ENCODE measurements at regions not wholly inside any gene's neighbourhood (a gene's known extent, or its start where the extent isn't known, plus 50 kb on each side); places are given as distances from the start of the nearest gene placed in this dataset.

GRCh38 chr20:48425321-48425720 is 402.5 kb downstream of the PREX1 start:
- no peak overlapping the region for H3K4me3 ChIP-seq (ENCODE audit: insufficient read depth in 1 of 2, low read depth in 1 of 2, low read length in 2 of 2)
- no peak for DNase-seq
- 79% methylated on average over 5 of the region's 5 CpGs for WGBS

DNA sequence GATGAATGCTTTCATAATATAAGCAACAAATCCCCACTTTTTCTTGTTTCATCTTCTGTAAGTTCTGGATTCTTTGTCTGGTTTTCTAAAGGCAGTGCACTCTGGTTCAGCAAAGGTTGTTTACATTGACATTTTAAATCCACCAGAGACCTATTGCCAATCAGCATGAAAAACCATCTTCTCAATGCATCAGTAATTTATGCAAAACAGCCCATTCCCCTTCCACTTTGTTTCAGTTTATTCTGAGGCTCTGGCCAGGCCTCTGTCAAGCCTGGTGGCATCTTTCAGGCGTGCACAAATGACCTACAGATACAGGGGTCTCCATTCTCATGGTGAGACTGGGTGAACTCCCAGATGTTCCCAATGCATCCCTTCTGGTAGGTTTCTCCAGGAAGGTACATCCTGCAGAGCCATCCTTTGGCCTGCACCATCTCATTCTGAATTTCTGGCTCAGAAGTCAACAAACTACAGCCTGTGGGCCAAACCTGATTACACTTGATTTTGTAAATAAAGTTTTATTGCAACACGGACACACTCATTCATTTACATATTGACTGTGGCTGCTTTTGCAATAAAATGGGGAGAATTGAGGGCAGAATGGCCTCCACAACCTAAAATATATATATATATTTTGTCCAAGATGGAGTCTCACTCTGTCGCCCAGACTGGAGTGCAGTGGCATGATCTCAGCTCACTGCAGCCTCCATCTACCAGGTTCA is 405.4 kb downstream of the PREX1 start:
- H2AFZ ChIP-seq (ENCODE audit: low read depth, low read length): no peak overlapping the region
- H3K27me3 ChIP-seq (ENCODE audit: control insufficient read depth in 1 of 2, insufficient read depth in 1 of 2, low read length in 2 of 2): peaks cover 26 to 46% of the 10 kb centered on the region in 2 experiments
- no peak overlapping the region for H4K91ac ChIP-seq (ENCODE audit: low read length)
- H3K18ac ChIP-seq (ENCODE audit: low read depth in 1 of 2, low read length in 2 of 2): no peak overlapping the region
- no peak overlapping the region for H3K23ac ChIP-seq (ENCODE audit: low read length in 2 of 2)
- WGBS: 85% methylated on average over 2 of the region's 3 CpGs
- H3K79me1 ChIP-seq (replicated peaks; ENCODE audit: low read length, poor library complexity, severe bottlenecking): no peaks in the 10 kb centered on the region
- H3K9me3 ChIP-seq (ENCODE audit: control insufficient read depth, low read length): no peaks in the 10 kb centered on the region
- H2BK15ac ChIP-seq (ENCODE audit: low read depth, poor library complexity, severe bottlenecking): no peak overlapping the region
- no peak overlapping the region for H3K4me2 ChIP-seq (ENCODE audit: low read length, poor library complexity, severe bottlenecking)
- H3K14ac ChIP-seq (ENCODE audit: low read length in 2 of 2): no peak overlapping the region
- H2BK5ac ChIP-seq (ENCODE audit: low read depth, low read length, poor library complexity, severe bottlenecking): no peak overlapping the region
- no peak overlapping the region for H2AK5ac ChIP-seq (ENCODE audit: low read length, severe bottlenecking)
- H3K36me3 ChIP-seq (ENCODE audit: control insufficient read depth in 1 of 2, insufficient read depth in 2 of 2, low read depth in 1 of 2, low read length in 2 of 2): no peaks in the 10 kb centered on the region
- H3K27ac ChIP-seq (ENCODE audit: low read length, poor library complexity, severe bottlenecking): no peak overlapping the region
- no peak overlapping the region for H4K8ac ChIP-seq (ENCODE audit: low read length)
- H3K9ac ChIP-seq (ENCODE audit: low read length): no peak overlapping the region
- no peaks in the 10 kb centered on the region for H3K4me1 ChIP-seq (ENCODE audit: control insufficient read depth, insufficient read depth, low read depth, low read length)
- no peak overlapping the region for H3K4ac ChIP-seq (ENCODE audit: low read depth in 1 of 2, low read length in 2 of 2)
- H2BK12ac ChIP-seq (ENCODE audit: low read length in 2 of 2): no peak overlapping the region
- DNase-seq: no peak
- no peak overlapping the region for H3K4me3 ChIP-seq (ENCODE audit: insufficient read depth in 1 of 2, low read depth in 1 of 2, low read length in 2 of 2)
- no peak overlapping the region for H2BK120ac ChIP-seq (ENCODE audit: low read depth, low read length)

More at GRCh38 chr20:48425321-48425720, 402.5 kb downstream of the PREX1 start:
- Histone ChIP-seq H3K14ac (ENCODE audit: low read length in 2 of 2) (no peak overlapping the region), H3K4me2 (ENCODE audit: low read length, poor library complexity, severe bottlenecking) (no peak overlapping the region), H2BK12ac (ENCODE audit: low read length in 2 of 2) (no peak overlapping the region), H2AFZ (ENCODE audit: low read depth, low read length) (no peak overlapping the region), H2BK120ac (ENCODE audit: low read depth, low read length) (no peak overlapping the region), H3K27ac (ENCODE audit: low read length, poor library complexity, severe bottlenecking) (no peak overlapping the region), H3K36me3 (ENCODE audit: control insufficient read depth in 1 of 2, insufficient read depth in 2 of 2, low read depth in 1 of 2, low read length in 2 of 2) (no peaks in the 10 kb centered on the region), H2AK5ac (ENCODE audit: low read length, severe bottlenecking) (no peak overlapping the region), H3K23ac (ENCODE audit: low read length in 2 of 2) (no peak overlapping the region), H2BK15ac (ENCODE audit: low read depth, poor library complexity, severe bottlenecking) (no peak overlapping the region), H2BK5ac (ENCODE audit: low read depth, low read length, poor library complexity, severe bottlenecking) (no peak overlapping the region), H3K79me1 (replicated peaks; ENCODE audit: low read length, poor library complexity, severe bottlenecking) (no peaks in the 10 kb centered on the region), H4K91ac (ENCODE audit: low read length) (no peak overlapping the region), H3K9ac (ENCODE audit: low read length) (no peak overlapping the region), H3K27me3 (ENCODE audit: control insufficient read depth in 1 of 2, insufficient read depth in 1 of 2, low read length in 2 of 2) (peaks cover 23 to 63% of the 10 kb centered on the region in 2 experiments), H3K4me1 (ENCODE audit: control insufficient read depth, insufficient read depth, low read depth, low read length) (no peaks in the 10 kb centered on the region), H3K18ac (ENCODE audit: low read depth in 1 of 2, low read length in 2 of 2) (no peak overlapping the region), H4K8ac (ENCODE audit: low read length) (no peak overlapping the region), H3K9me3 (ENCODE audit: control insufficient read depth, low read length) (no peaks in the 10 kb centered on the region), H3K4ac (ENCODE audit: low read depth in 1 of 2, low read length in 2 of 2) (no peak overlapping the region)

GRCh38 chr20:48421547-48421946 is 406.3 kb downstream of the PREX1 start:
- Histone ChIP-seq H2BK5ac (ENCODE audit: low read depth, low read length, poor library complexity, severe bottlenecking) (no peak overlapping the region), H4K91ac (ENCODE audit: low read length) (no peak overlapping the region), H3K4me3 (ENCODE audit: insufficient read depth in 1 of 2, low read depth in 1 of 2, low read length in 2 of 2) (no peak overlapping the region), H3K27ac (ENCODE audit: low read length, poor library complexity, severe bottlenecking) (no peak overlapping the region), H2AK5ac (ENCODE audit: low read length, severe bottlenecking) (no peak overlapping the region), H3K18ac (ENCODE audit: low read depth in 1 of 2, low read length in 2 of 2) (no peak overlapping the region), H3K14ac (ENCODE audit: low read length in 2 of 2) (no peak overlapping the region), H2BK12ac (ENCODE audit: low read length in 2 of 2) (no peak overlapping the region), H3K9me3 (ENCODE audit: control insufficient read depth, low read length) (no peaks in the 10 kb centered on the region), H3K9ac (ENCODE audit: low read length) (no peak overlapping the region), H3K4me2 (ENCODE audit: low read length, poor library complexity, severe bottlenecking) (no peak overlapping the region), H2BK15ac (ENCODE audit: low read depth, poor library complexity, severe bottlenecking) (no peak overlapping the region), H3K4ac (ENCODE audit: low read depth in 1 of 2, low read length in 2 of 2) (no peak overlapping the region), H3K23ac (ENCODE audit: low read length in 2 of 2) (no peak overlapping the region), H3K36me3 (ENCODE audit: control insufficient read depth in 1 of 2, insufficient read depth in 2 of 2, low read depth in 1 of 2, low read length in 2 of 2) (no peaks in the 10 kb centered on the region), H2AFZ (ENCODE audit: low read depth, low read length) (no peak overlapping the region), H4K8ac (ENCODE audit: low read length) (no peak overlapping the region), H3K79me1 (replicated peaks; ENCODE audit: low read length, poor library complexity, severe bottlenecking) (no peaks in the 10 kb centered on the region), H3K4me1 (ENCODE audit: control insufficient read depth, insufficient read depth, low read depth, low read length) (no peaks in the 10 kb centered on the region), H2BK120ac (ENCODE audit: low read depth, low read length) (no peak overlapping the region), H3K27me3 (ENCODE audit: control insufficient read depth in 1 of 2, insufficient read depth in 1 of 2, low read length in 2 of 2) (peaks cover 26 to 50% of the 10 kb centered on the region in 2 experiments)
- no peak for DNase-seq
- 53% methylated on average over 3 of the region's 3 CpGs for WGBS

GRCh38 chr20:48420176-48420575 is 407.6 kb downstream of the PREX1 start:
- Histone ChIP-seq H2BK5ac (ENCODE audit: low read depth, low read length, poor library complexity, severe bottlenecking) (no peak overlapping the region), H2BK12ac (ENCODE audit: low read length in 2 of 2) (no peak overlapping the region), H3K9ac (ENCODE audit: low read length) (no peak overlapping the region), H3K4me1 (ENCODE audit: control insufficient read depth, insufficient read depth, low read depth, low read length) (no peaks in the 10 kb centered on the region), H2BK15ac (ENCODE audit: low read depth, poor library complexity, severe bottlenecking) (no peak overlapping the region), H3K14ac (ENCODE audit: low read length in 2 of 2) (no peak overlapping the region), H3K27me3 (ENCODE audit: control insufficient read depth in 1 of 2, insufficient read depth in 1 of 2, low read length in 2 of 2) (peaks cover 19 to 37% of the 10 kb centered on the region in 2 experiments), H3K79me1 (replicated peaks; ENCODE audit: low read length, poor library complexity, severe bottlenecking) (no peaks in the 10 kb centered on the region), H3K27ac (ENCODE audit: low read length, poor library complexity, severe bottlenecking) (no peak overlapping the region), H2AK5ac (ENCODE audit: low read length, severe bottlenecking) (no peak overlapping the region), H3K4ac (ENCODE audit: low read depth in 1 of 2, low read length in 2 of 2) (no peak overlapping the region), H3K4me3 (ENCODE audit: insufficient read depth in 1 of 2, low read depth in 1 of 2, low read length in 2 of 2) (no peak overlapping the region), H4K8ac (ENCODE audit: low read length) (no peak overlapping the region), H2BK120ac (ENCODE audit: low read depth, low read length) (no peak overlapping the region), H3K4me2 (ENCODE audit: low read length, poor library complexity, severe bottlenecking) (no peak overlapping the region), H3K23ac (ENCODE audit: low read length in 2 of 2) (no peak overlapping the region), H3K36me3 (ENCODE audit: control insufficient read depth in 1 of 2, insufficient read depth in 2 of 2, low read depth in 1 of 2, low read length in 2 of 2) (no peaks in the 10 kb centered on the region), H3K9me3 (ENCODE audit: control insufficient read depth, low read length) (no peaks in the 10 kb centered on the region), H4K91ac (ENCODE audit: low read length) (no peak overlapping the region), H3K18ac (ENCODE audit: low read depth in 1 of 2, low read length in 2 of 2) (no peak overlapping the region), H2AFZ (ENCODE audit: low read depth, low read length) (no peak overlapping the region)
- WGBS: 50% methylated on average over 1 of the region's 4 CpGs
- no peak for DNase-seq
